ENCODE measurements at regions not wholly inside any gene's neighbourhood (a gene's known extent, or its start where the extent isn't known, plus 50 kb on each side); places are given as distances from the start of the nearest gene placed in this dataset.

DNA sequence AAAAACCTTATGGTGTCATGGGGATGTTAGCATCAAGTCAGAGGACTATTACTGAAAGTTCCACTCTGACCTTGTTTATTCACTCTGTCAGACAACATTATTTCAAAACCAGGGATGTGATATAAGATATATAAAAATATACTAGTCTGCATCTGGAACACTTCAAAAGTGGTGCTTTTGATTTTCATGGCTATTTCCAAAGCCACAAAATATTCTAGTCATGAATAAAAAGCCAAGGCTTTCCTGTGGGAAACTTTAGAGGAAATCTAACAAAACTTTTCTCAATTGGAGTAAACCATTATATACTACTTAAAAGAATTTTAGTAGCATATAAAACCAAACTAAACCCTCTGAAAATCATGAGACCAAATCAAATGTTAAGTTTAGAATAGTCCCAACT lies 205.2 kb downstream of the TMEM26 start:
- CTCF ChIA-PET: no interaction called here
- TF ChIP-seq, protein P1, sequence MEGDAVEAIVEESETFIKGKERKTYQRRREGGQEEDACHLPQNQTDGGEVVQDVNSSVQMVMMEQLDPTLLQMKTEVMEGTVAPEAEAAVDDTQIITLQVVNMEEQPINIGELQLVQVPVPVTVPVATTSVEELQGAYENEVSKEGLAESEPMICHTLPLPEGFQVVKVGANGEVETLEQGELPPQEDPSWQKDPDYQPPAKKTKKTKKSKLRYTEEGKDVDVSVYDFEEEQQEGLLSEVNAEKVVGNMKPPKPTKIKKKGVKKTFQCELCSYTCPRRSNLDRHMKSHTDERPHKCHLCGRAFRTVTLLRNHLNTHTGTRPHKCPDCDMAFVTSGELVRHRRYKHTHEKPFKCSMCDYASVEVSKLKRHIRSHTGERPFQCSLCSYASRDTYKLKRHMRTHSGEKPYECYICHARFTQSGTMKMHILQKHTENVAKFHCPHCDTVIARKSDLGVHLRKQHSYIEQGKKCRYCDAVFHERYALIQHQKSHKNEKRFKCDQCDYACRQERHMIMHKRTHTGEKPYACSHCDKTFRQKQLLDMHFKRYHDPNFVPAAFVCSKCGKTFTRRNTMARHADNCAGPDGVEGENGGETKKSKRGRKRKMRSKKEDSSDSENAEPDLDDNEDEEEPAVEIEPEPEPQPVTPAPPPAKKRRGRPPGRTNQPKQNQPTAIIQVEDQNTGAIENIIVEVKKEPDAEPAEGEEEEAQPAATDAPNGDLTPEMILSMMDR (conservative IDR thresholded peaks at IDR 0.05; ENCODE audit: low read depth, low read length): no peak
- TF ChIP-seq EZH2 (IDR thresholded peaks at IDR 0.05; ENCODE audit: borderline replicate concordance, low read depth, low read length, poor library complexity, severe bottlenecking): no peak
- Histone ChIP-seq H3K36me3 (ENCODE audit: insufficient read depth, low read length, poor library complexity, severe bottlenecking) (no peaks in the 10 kb centered on the region), H3K27me3 (replicated peaks; ENCODE audit: insufficient read depth, low read depth, low read length, poor library complexity) (no peaks in the 10 kb centered on the region), H3K27ac (ENCODE audit: low read depth, low read length, poor library complexity, severe bottlenecking) (no peak overlapping the region), H3K4me3 (ENCODE audit: low read depth, low read length, poor library complexity, severe bottlenecking) (no peak overlapping the region), H3K9me3 (ENCODE audit: low read depth, low read length, poor library complexity, severe bottlenecking) (peaks cover 2% of the 10 kb centered on the region), H3K4me1 (ENCODE audit: insufficient read depth, low read length, poor library complexity, severe bottlenecking) (no peaks in the 10 kb centered on the region)
- intact Hi-C loops (cut with micrococcal nuclease; ENCODE audit: unreplicated experiment): no loop called here
- no peak for DNase-seq (ENCODE audit: low spot score)
- no TSS peak for BruUV-seq (replicated peaks)
- POLR2A ChIA-PET (ENCODE audit: low non-redundant PET): no interaction called here

DNA sequence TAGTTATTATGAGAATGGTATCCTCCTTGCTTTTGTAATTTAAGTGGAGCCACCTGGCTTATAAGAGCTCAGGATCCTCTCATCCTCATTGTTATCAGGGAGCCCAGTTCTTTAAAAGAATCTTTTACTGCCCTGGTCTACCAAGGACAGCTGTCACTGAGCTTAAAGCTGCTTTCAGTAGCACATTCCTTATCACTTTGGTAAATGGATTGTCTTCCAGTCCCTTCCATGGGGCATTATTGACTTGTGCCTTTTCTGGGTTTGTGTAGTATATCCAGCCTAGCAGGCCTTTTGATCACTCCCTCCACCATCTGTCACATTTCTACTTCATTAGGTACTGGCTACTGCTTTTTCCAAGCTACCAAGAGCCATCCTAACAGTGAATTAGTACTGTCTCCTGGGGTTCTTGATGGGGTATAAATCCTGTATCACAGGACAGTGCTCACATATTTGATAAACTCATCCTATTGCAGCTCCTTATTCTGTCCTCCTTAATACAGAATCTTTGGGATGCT lies 208.9 kb downstream of the TMEM26 start:
- no TSS peak for BruUV-seq (replicated peaks)
- CTCF ChIA-PET: no interaction called here

DNA sequence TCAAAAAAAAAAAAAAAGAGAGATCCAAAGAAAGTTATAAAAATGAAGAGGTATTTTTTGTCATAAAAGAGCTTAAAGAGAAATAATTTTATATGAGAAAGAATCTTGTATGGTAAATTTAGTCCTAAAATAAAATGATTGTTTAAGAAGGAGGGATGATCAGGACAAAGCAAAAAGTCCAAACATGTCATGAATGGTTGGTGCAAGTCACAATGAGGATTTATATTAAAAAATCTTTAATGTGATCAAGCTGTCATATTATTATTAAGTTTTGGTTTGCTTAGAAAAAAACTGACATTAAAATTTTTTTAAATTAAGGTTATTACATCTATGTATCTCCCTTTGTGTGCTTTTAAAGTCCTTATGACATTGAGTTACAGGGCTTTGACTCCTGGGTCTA lies 220.4 kb downstream of the TMEM26 start:
- no TSS peak for BruUV-seq (replicated peaks)
- no peak for DNase-seq (ENCODE audit: low spot score)
- Histone ChIP-seq H3K4me3 (ENCODE audit: low read depth, low read length, poor library complexity, severe bottlenecking) (no peak overlapping the region), H3K27me3 (replicated peaks; ENCODE audit: insufficient read depth, low read depth, low read length, poor library complexity) (no peaks in the 10 kb centered on the region), H3K9me3 (ENCODE audit: low read depth, low read length, poor library complexity, severe bottlenecking) (peaks cover 8% of the 10 kb centered on the region), H3K4me1 (ENCODE audit: insufficient read depth, low read length, poor library complexity, severe bottlenecking) (no peaks in the 10 kb centered on the region), H3K27ac (ENCODE audit: low read depth, low read length, poor library complexity, severe bottlenecking) (no peak overlapping the region), H3K36me3 (ENCODE audit: insufficient read depth, low read length, poor library complexity, severe bottlenecking) (no peaks in the 10 kb centered on the region)
- TF ChIP-seq, protein P1 (conservative IDR thresholded peaks at IDR 0.05; ENCODE audit: low read depth, low read length): no peak
- no peak for TF ChIP-seq EZH2 (IDR thresholded peaks at IDR 0.05; ENCODE audit: borderline replicate concordance, low read depth, low read length, poor library complexity, severe bottlenecking)
- ChIA-PET POLR2A (ENCODE audit: low non-redundant PET) (no interaction called here), CTCF (no interaction called here)
- intact Hi-C loops (cut with micrococcal nuclease; ENCODE audit: unreplicated experiment): no loop called here

More for the DNA sequence above, 208.9 kb downstream of the TMEM26 start:
- Histone ChIP-seq H3K27me3 (replicated peaks; ENCODE audit: insufficient read depth, low read depth, low read length, poor library complexity) (no peaks in the 10 kb centered on the region), H3K36me3 (ENCODE audit: insufficient read depth, low read length, poor library complexity, severe bottlenecking) (no peaks in the 10 kb centered on the region), H3K4me3 (ENCODE audit: low read depth, low read length, poor library complexity, severe bottlenecking) (no peak overlapping the region), H3K27ac (ENCODE audit: low read depth, low read length, poor library complexity, severe bottlenecking) (no peak overlapping the region), H3K4me1 (ENCODE audit: insufficient read depth, low read length, poor library complexity, severe bottlenecking) (no peaks in the 10 kb centered on the region), H3K9me3 (ENCODE audit: low read depth, low read length, poor library complexity, severe bottlenecking) (no peaks in the 10 kb centered on the region)
- intact Hi-C loops (cut with micrococcal nuclease; ENCODE audit: unreplicated experiment): no loop called here
- POLR2A ChIA-PET (ENCODE audit: low non-redundant PET): no interaction called here
- DNase-seq (ENCODE audit: low spot score): no peak
- no peak for TF ChIP-seq EZH2 (IDR thresholded peaks at IDR 0.05; ENCODE audit: borderline replicate concordance, low read depth, low read length, poor library complexity, severe bottlenecking)
- TF ChIP-seq, protein P1 (conservative IDR thresholded peaks at IDR 0.05; ENCODE audit: low read depth, low read length): no peak
